Muscle layer of duodenum (tissue), 2 donors: ENCODE measurements at regions not wholly inside any gene's neighbourhood (a gene's known extent, or its start where the extent isn't known, plus 50 kb on each side); places are given as distances from the start of the nearest gene placed in this dataset.
A peak's percentile ranks its signal among the peaks of the same experiment; 100 is the strongest.

ENCODE experiments used
- H3K27ac ChIP-seq: one replicate; pipeline ENCODE4 v1.7.0; 2013; ENCODE audit warnings: mild to moderate bottlenecking, low read length
- H3K27me3 ChIP-seq: one replicate; pipeline ENCODE4 v1.7.0; 2013; ENCODE audit warnings: low read depth, mild to moderate bottlenecking, control low read depth, low read length
- H3K36me3 ChIP-seq, 2 donors: one replicate each; pipeline ENCODE4 v1.7.0; 2013; ENCODE audit warnings: low read length in 2 of 2, control low read depth in 1 of 2, mild to moderate bottlenecking in 1 of 2; ENCODE audit not compliant: insufficient read depth in 2 of 2, control insufficient read depth in 1 of 2
- H3K4me1 ChIP-seq, 2 donors: one replicate each; pipeline ENCODE4 v1.7.0; 2013; ENCODE audit warnings: low read length in 2 of 2, mild to moderate bottlenecking in 2 of 2, control low read depth in 1 of 2, moderate library complexity in 1 of 2; ENCODE audit not compliant: insufficient read depth in 2 of 2, control insufficient read depth in 1 of 2
- H3K4me3 ChIP-seq, 2 donors: one replicate each; pipeline ENCODE4 v1.7.0; 2013; ENCODE audit warnings: low read length in 2 of 2, low read depth in 1 of 2, mild to moderate bottlenecking in 1 of 2
- H3K9me3 ChIP-seq, 2 donors: one replicate each; pipeline ENCODE4 v1.7.0; 2013; ENCODE audit warnings: low read length in 2 of 2, control low read depth in 1 of 2, mild to moderate bottlenecking in 1 of 2; ENCODE audit not compliant: control insufficient read depth in 1 of 2
- donor health status: healthy.

GRCh38 chr10:33638891-33639290 lies 304.4 kb upstream of the NRP1 start:
- no peak overlapping the region for H3K4me3 ChIP-seq
- no peaks in the 10 kb centered on the region for H3K4me1 ChIP-seq
- H3K27ac ChIP-seq = no peak overlapping the region
- no peaks in the 10 kb centered on the region for H3K9me3 ChIP-seq
- no peaks in the 10 kb centered on the region for H3K36me3 ChIP-seq
- no peaks in the 10 kb centered on the region for H3K27me3 ChIP-seq

GRCh38 chr10:33638374-33638773 lies 303.9 kb upstream of the NRP1 start:
- Histone ChIP-seq H3K4me3 (no peak overlapping the region), H3K27me3 (no peaks in the 10 kb centered on the region), H3K27ac (no peak overlapping the region), H3K4me1 (no peaks in the 10 kb centered on the region), H3K9me3 (no peaks in the 10 kb centered on the region), H3K36me3 (no peaks in the 10 kb centered on the region)

- H3K27me3 ChIP-seq = no peaks in the 10 kb centered on the region
- no peaks in the 10 kb centered on the region for H3K9me3 ChIP-seq
- H3K36me3 ChIP-seq = no peaks in the 10 kb centered on the region
- H3K4me3 ChIP-seq = no peak overlapping the region
- no peak overlapping the region for H3K27ac ChIP-seq
- peaks cover 0 to 10% of the 10 kb centered on the region in 2 donors for H3K4me1 ChIP-seq
Measured at GRCh38 chr10:33635967-33636515, 301.6 kb upstream of the NRP1 start.

- H3K36me3 ChIP-seq = no peaks in the 10 kb centered on the region
- H3K4me1 ChIP-seq = peaks cover 0 to 10% of the 10 kb centered on the region in 2 donors
- no peak overlapping the region for H3K4me3 ChIP-seq
- H3K27me3 ChIP-seq = no peaks in the 10 kb centered on the region
- no peak overlapping the region for H3K27ac ChIP-seq
- H3K9me3 ChIP-seq = no peaks in the 10 kb centered on the region
Measured at GRCh38 chr10:33632432-33632831, 298.0 kb upstream of the NRP1 start.

- no peaks in the 10 kb centered on the region for H3K9me3 ChIP-seq
- H3K27me3 ChIP-seq = no peaks in the 10 kb centered on the region
- no peak overlapping the region for H3K4me3 ChIP-seq
- H3K36me3 ChIP-seq = no peaks in the 10 kb centered on the region
- H3K4me1 ChIP-seq = peaks cover 0 to 10% of the 10 kb centered on the region in 2 donors
- H3K27ac ChIP-seq = no peak overlapping the region
Measured at GRCh38 chr10:33631991-33632390, 297.5 kb upstream of the NRP1 start.

GRCh38 chr10:33630761-33631160 lies 296.3 kb upstream of the NRP1 start:
- H3K36me3 ChIP-seq = no peaks in the 10 kb centered on the region
- no peak overlapping the region for H3K4me3 ChIP-seq
- no peaks in the 10 kb centered on the region for H3K9me3 ChIP-seq
- peaks cover 0 to 10% of the 10 kb centered on the region in 2 donors for H3K4me1 ChIP-seq
- H3K27ac ChIP-seq = no peak overlapping the region
- H3K27me3 ChIP-seq = no peaks in the 10 kb centered on the region

- Histone ChIP-seq H3K36me3 (no peaks in the 10 kb centered on the region), H3K4me1 (peaks cover 0 to 9% of the 10 kb centered on the region in 2 donors), H3K9me3 (no peaks in the 10 kb centered on the region), H3K27ac (no peak overlapping the region), H3K27me3 (no peaks in the 10 kb centered on the region), H3K4me3 (no peak overlapping the region)
Measured at GRCh38 chr10:33627611-33628010, 293.1 kb upstream of the NRP1 start.

- Histone ChIP-seq H3K36me3 (no peaks in the 10 kb centered on the region), H3K4me1 (peaks cover 0 to 2% of the 10 kb centered on the region in 2 donors), H3K27ac (no peak overlapping the region), H3K4me3 (no peak overlapping the region), H3K27me3 (no peaks in the 10 kb centered on the region), H3K9me3 (no peaks in the 10 kb centered on the region)
Measured at GRCh38 chr10:33626798-33627466, 292.5 kb upstream of the NRP1 start.

- H3K4me3 ChIP-seq = no peak overlapping the region
- H3K27ac ChIP-seq = peak overlapping the region; percentile 19
- H3K9me3 ChIP-seq = no peaks in the 10 kb centered on the region
- H3K4me1 ChIP-seq = no peaks in the 10 kb centered on the region
- no peaks in the 10 kb centered on the region for H3K36me3 ChIP-seq
- no peaks in the 10 kb centered on the region for H3K27me3 ChIP-seq
Measured at GRCh38 chr10:33623669-33624068, 289.2 kb upstream of the NRP1 start.

- Histone ChIP-seq H3K4me3 (no peak overlapping the region), H3K9me3 (no peaks in the 10 kb centered on the region), H3K27me3 (no peaks in the 10 kb centered on the region), H3K4me1 (no peaks in the 10 kb centered on the region), H3K36me3 (no peaks in the 10 kb centered on the region), H3K27ac (no peak overlapping the region)
Measured at GRCh38 chr10:33621101-33621500, 286.6 kb upstream of the NRP1 start.

- H3K4me1 ChIP-seq = no peaks in the 10 kb centered on the region
- no peak overlapping the region for H3K27ac ChIP-seq
- no peaks in the 10 kb centered on the region for H3K9me3 ChIP-seq
- H3K36me3 ChIP-seq = no peaks in the 10 kb centered on the region
- H3K27me3 ChIP-seq = no peaks in the 10 kb centered on the region
- no peak overlapping the region for H3K4me3 ChIP-seq
Measured at GRCh38 chr10:33618196-33618595, 283.7 kb upstream of the NRP1 start.
